ENCODE measurements at regions not wholly inside any gene's neighbourhood (a gene's known extent, or its start where the extent isn't known, plus 50 kb on each side); places are given as distances from the start of the nearest gene placed in this dataset.

- DNase-seq = no peak
- TF ChIP-seq, protein P1, sequence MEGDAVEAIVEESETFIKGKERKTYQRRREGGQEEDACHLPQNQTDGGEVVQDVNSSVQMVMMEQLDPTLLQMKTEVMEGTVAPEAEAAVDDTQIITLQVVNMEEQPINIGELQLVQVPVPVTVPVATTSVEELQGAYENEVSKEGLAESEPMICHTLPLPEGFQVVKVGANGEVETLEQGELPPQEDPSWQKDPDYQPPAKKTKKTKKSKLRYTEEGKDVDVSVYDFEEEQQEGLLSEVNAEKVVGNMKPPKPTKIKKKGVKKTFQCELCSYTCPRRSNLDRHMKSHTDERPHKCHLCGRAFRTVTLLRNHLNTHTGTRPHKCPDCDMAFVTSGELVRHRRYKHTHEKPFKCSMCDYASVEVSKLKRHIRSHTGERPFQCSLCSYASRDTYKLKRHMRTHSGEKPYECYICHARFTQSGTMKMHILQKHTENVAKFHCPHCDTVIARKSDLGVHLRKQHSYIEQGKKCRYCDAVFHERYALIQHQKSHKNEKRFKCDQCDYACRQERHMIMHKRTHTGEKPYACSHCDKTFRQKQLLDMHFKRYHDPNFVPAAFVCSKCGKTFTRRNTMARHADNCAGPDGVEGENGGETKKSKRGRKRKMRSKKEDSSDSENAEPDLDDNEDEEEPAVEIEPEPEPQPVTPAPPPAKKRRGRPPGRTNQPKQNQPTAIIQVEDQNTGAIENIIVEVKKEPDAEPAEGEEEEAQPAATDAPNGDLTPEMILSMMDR (IDR thresholded peaks at IDR 0.05) = no peak
- no peak overlapping the region for H3K27ac Mint-ChIP-seq
- peaks cover 42% of the 10 kb centered on the region for H3K9me3 Mint-ChIP-seq
- H3K27me3 Mint-ChIP-seq (ENCODE audit: low read depth, poor library complexity) = peaks cover 3% of the 10 kb centered on the region
- peaks cover 9% of the 10 kb centered on the region for H3K4me1 Mint-ChIP-seq
- H3K4me3 Mint-ChIP-seq = no peak overlapping the region
- no peaks in the 10 kb centered on the region for H3K36me3 Mint-ChIP-seq (ENCODE audit: low read depth)
Measured at GRCh38 chr21:38183961-38184360, 72.8 kb upstream of the KCNJ15 start.

DNA sequence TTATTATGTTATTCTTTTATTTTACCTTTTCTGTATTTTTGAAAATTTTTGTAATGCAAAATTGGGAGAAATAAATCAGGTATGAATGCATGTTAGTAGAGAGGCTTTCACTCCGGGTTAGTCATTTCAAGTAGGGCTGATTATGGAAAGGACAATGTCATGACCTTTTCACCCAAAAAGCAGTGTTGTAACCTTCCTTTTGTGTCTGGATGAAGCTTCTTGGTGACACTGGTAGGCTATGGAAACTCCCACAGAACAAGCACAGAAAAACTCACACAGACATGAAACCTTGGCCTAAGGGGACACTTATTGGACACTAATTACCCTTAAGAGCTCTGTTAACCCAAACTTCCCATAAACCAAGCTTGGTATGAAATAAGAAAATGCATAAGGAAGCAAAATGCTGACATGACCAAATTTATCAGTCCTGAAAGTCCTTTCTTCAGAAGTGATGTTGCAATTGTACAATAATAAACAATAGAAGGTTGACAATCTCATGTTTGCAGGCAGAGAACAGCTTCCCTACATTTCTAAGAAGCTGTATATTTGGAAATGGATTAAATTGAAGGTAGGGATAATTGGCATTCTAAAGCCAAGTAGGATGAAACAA is 70.0 kb upstream of the KCNJ15 start:
- H3K4me1 Mint-ChIP-seq = no peaks in the 10 kb centered on the region
- no peaks in the 10 kb centered on the region for H3K36me3 Mint-ChIP-seq (ENCODE audit: low read depth)
- H3K27ac Mint-ChIP-seq = no peak overlapping the region
- H3K9me3 Mint-ChIP-seq = peaks cover 38% of the 10 kb centered on the region
- H3K4me3 Mint-ChIP-seq = no peak overlapping the region
- peaks cover 3% of the 10 kb centered on the region for H3K27me3 Mint-ChIP-seq (ENCODE audit: low read depth, poor library complexity)
- no peak for DNase-seq
- TF ChIP-seq, protein P1 (IDR thresholded peaks at IDR 0.05) = no peak

DNA sequence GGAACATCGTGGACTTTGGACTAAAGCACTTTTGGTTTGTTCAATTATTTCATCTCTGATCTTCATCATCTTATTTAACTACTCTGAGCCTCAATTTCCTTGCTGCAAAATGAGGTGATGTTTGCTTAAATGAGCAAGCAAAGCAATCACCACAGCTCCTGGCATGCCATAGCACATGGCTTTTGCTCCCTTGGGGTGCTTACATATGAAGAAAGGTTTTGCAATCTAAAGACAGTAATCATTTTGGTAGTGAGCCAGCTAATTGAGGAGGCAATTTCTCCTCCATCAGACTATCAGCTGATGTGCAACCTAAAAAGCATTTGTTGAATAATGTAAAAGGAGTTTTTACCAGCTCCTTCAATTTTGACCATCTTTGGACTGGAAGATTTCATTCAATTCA is 68.8 kb upstream of the KCNJ15 start:
- no peaks in the 10 kb centered on the region for H3K36me3 Mint-ChIP-seq (ENCODE audit: low read depth)
- TF ChIP-seq, protein P1 (IDR thresholded peaks at IDR 0.05) = no peak
- no peaks in the 10 kb centered on the region for H3K4me1 Mint-ChIP-seq
- H3K27ac Mint-ChIP-seq = no peak overlapping the region
- H3K27me3 Mint-ChIP-seq (ENCODE audit: low read depth, poor library complexity) = peaks cover 3% of the 10 kb centered on the region
- no peak overlapping the region for H3K4me3 Mint-ChIP-seq
- H3K9me3 Mint-ChIP-seq = peaks cover 38% of the 10 kb centered on the region
- no peak for DNase-seq

GRCh38 chr21:38196036-38196435 is 60.8 kb upstream of the KCNJ15 start:
- no peaks in the 10 kb centered on the region for H3K4me1 Mint-ChIP-seq
- no peaks in the 10 kb centered on the region for H3K36me3 Mint-ChIP-seq (ENCODE audit: low read depth)
- TF ChIP-seq, protein P1 (IDR thresholded peaks at IDR 0.05) = no peak
- no peak overlapping the region for H3K4me3 Mint-ChIP-seq
- H3K27me3 Mint-ChIP-seq (ENCODE audit: low read depth, poor library complexity) = peaks cover 2% of the 10 kb centered on the region
- H3K27ac Mint-ChIP-seq = no peak overlapping the region
- DNase-seq = no peak
- peaks cover 52% of the 10 kb centered on the region for H3K9me3 Mint-ChIP-seq

DNA sequence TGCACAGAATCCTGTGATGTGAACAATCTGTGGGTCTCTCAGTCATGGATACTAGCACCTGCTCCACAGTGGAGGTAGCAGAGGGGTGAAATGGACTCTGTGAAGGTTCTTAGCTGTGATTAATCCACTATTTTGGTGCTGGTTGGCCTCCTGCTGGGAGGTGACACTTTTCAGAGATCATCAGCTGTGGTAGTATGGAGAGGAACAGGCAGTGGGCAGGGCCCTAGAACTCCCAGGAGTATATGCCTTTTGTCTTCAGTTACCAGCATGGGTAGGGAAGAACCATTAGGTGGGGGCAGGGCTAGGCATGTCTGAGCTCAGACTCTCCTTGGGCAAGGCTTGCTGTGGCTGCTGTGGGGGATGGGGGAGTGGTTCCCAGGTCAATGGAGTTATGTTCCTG is 54.0 kb upstream of the KCNJ15 start:
- Mint-ChIP-seq H3K9me3 (peaks cover 16% of the 10 kb centered on the region), H3K4me3 (no peak overlapping the region), H3K4me1 (peaks cover 7% of the 10 kb centered on the region), H3K36me3 (ENCODE audit: low read depth) (no peaks in the 10 kb centered on the region), H3K27me3 (ENCODE audit: low read depth, poor library complexity) (peaks cover 3% of the 10 kb centered on the region), H3K27ac (no peak overlapping the region)
- no peak for DNase-seq
- TF ChIP-seq, protein P1 (IDR thresholded peaks at IDR 0.05) = no peak

DNA sequence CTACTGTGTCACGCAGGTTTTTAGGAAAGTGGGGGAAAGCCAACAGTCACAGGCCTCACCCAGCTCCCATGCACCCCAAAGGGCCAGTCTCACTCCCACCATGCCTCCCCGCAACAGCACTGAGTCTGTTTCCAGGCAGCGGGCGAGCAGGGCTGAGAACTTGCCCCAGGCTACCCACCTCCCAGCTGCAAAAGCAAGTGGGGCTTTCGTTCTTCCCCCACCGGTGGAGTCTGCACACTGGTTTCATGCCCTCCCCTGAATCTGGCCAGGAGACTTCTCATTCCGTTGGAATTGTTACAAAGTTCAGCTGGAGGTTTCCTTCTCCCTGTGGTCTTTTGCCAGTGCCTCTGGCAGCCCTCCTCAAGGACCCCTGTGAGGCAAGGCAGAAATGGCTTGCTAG is 53.6 kb upstream of the KCNJ15 start:
- Mint-ChIP-seq H3K27ac (peak overlapping the region; percentile 18), H3K9me3 (peaks cover 12% of the 10 kb centered on the region), H3K27me3 (ENCODE audit: low read depth, poor library complexity) (peaks cover 6% of the 10 kb centered on the region), H3K4me3 (no peak overlapping the region), H3K4me1 (peaks cover 11% of the 10 kb centered on the region), H3K36me3 (ENCODE audit: low read depth) (no peaks in the 10 kb centered on the region)
- TF ChIP-seq, protein P1 (IDR thresholded peaks at IDR 0.05) = no peak
- DNase-seq = no peak

Data from nephron progenitor cell (in vitro differentiated cells).